ENCODE measurements at regions not wholly inside any gene's neighbourhood (a gene's known extent, or its start where the extent isn't known, plus 50 kb on each side); places are given as distances from the start of the nearest gene placed in this dataset.

DNA sequence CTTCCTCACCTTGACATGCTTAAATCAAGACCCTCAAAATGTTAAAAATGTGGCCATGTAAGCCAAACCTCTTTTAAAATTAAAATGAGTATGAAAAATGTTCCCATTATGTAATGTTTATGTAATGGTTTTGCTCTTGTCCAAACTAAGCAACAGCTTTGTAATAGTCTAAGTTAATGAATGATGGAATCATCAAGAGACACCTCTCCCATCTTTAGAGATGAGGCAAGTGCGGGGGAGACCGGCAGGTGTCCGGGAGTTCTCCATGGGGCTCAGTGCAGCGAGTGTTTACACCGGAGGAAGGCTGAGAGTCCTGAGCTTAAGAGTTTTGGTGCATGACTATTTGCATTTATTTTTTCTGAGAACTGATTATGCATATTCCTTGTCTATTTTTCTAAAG is 384.9 kb upstream of the RNF32 start:
- TF ChIP-seq RAD21 (IDR thresholded peaks at IDR 0.05; ENCODE audit: low read depth) = no peak
- no peak for TF ChIP-seq USF1 (IDR thresholded peaks at IDR 0.05)
- no peak for TF ChIP-seq YY1 (IDR thresholded peaks at IDR 0.05; ENCODE audit: low read depth)
- TF ChIP-seq REST (IDR thresholded peaks at IDR 0.05; ENCODE audit: low read depth) = no peak
- no peak for TF ChIP-seq CEBPB (IDR thresholded peaks at IDR 0.05)
- TF ChIP-seq, protein P1, sequence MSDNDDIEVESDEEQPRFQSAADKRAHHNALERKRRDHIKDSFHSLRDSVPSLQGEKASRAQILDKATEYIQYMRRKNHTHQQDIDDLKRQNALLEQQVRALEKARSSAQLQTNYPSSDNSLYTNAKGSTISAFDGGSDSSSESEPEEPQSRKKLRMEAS (IDR thresholded peaks at IDR 0.05) = no peak
- TF ChIP-seq FOXM1 (IDR thresholded peaks at IDR 0.05; ENCODE audit: borderline replicate concordance, low read depth) = no peak
- no peak for TF ChIP-seq TAF1 (IDR thresholded peaks at IDR 0.05; ENCODE audit: low read depth)
- no peak for TF ChIP-seq EP300 (IDR thresholded peaks at IDR 0.05; ENCODE audit: borderline replicate concordance)
- TF ChIP-seq TEAD4 (IDR thresholded peaks at IDR 0.05) = no peak
- no peak for TF ChIP-seq EGR1 (IDR thresholded peaks at IDR 0.05)
- no peak for TF ChIP-seq TCF12 (IDR thresholded peaks at IDR 0.05; ENCODE audit: low read depth)

Measured in Ishikawa (cell line).